ENCODE measurements at regions not wholly inside any gene's neighbourhood (a gene's known extent, or its start where the extent isn't known, plus 50 kb on each side); places are given as distances from the start of the nearest gene placed in this dataset.

- no peak for DNase-seq (ENCODE audit: low spot score)
These were observed 83.5 kb upstream of the NPY start for GRCh38 chr7:24200407-24200966.

- DNase-seq (ENCODE audit: low spot score), result no peak
These were observed 82.8 kb upstream of the NPY start for GRCh38 chr7:24201226-24201625.

GRCh38 chr7:24212073-24212472, 71.9 kb upstream of the NPY start:
- no peak for DNase-seq (ENCODE audit: low spot score)

- no peak for DNase-seq (ENCODE audit: low spot score)
These were observed 70.7 kb upstream of the NPY start for GRCh38 chr7:24213311-24213710.

GRCh38 chr7:24214670-24215069, 69.3 kb upstream of the NPY start:
- DNase-seq (ENCODE audit: low spot score), result no peak

GRCh38 chr7:24216576-24217125, 67.3 kb upstream of the NPY start:
- no peak for DNase-seq (ENCODE audit: low spot score)

- no peak for DNase-seq (ENCODE audit: low spot score)
These were observed 62.5 kb upstream of the NPY start for GRCh38 chr7:24221500-24221899.

GRCh38 chr7:24227068-24227467, 56.9 kb upstream of the NPY start:
- DNase-seq (ENCODE audit: low spot score), result no peak

GRCh38 chr7:24227603-24228359, 56.2 kb upstream of the NPY start:
- peak; percentile 22 for DNase-seq (ENCODE audit: low spot score)

- DNase-seq (ENCODE audit: low spot score), result no peak
These were observed 54.3 kb upstream of the NPY start for GRCh38 chr7:24229481-24230226.

GRCh38 chr7:24231493-24231892, 52.5 kb upstream of the NPY start:
- no peak for DNase-seq (ENCODE audit: low spot score)

GRCh38 chr7:24233386-24233785, 50.6 kb upstream of the NPY start:
- DNase-seq (ENCODE audit: low spot score), result no peak

All from germinal center (tissue), 1 donor.